Medulla oblongata (tissue), 1 donor: ENCODE measurements at regions not wholly inside any gene's neighbourhood (a gene's known extent, or its start where the extent isn't known, plus 50 kb on each side); places are given as distances from the start of the nearest gene placed in this dataset.
"Not testable (repeated sequence)": the region's sequence is repeated elsewhere in the genome, so short reads cannot be mapped to it uniquely, and the experiment has no call there.

Experiments
- DNase-seq: peaks from one replicate; pipeline ENCODE4 v3.0.0-alpha.2; 2015; ENCODE audit errors: extremely low spot score

- no peak for DNase-seq
These were observed 224.2 kb upstream of the IRS2 start for GRCh38 chr13:110010404-110011138.

- DNase-seq = no peak
These were observed 222.4 kb upstream of the IRS2 start for GRCh38 chr13:110008816-110009215.

- DNase-seq = no peak
These were observed 219.9 kb upstream of the IRS2 start for GRCh38 chr13:110006304-110006703.

- DNase-seq = no peak
These were observed 219.2 kb upstream of the IRS2 start for GRCh38 chr13:110005563-110005962.

GRCh38 chr13:110004814-110005213 lies 218.4 kb upstream of the IRS2 start:
- DNase-seq = no peak

- DNase-seq = no peak
These were observed 215.4 kb upstream of the IRS2 start for GRCh38 chr13:110001670-110002275.

- no peak for DNase-seq
These were observed 214.4 kb upstream of the IRS2 start for GRCh38 chr13:110000534-110001345.

- no peak for DNase-seq
These were observed 213.5 kb upstream of the IRS2 start for GRCh38 chr13:109999659-110000533.

- DNase-seq = peak; percentile 13
These were observed 212.5 kb upstream of the IRS2 start for GRCh38 chr13:109998684-109999533.

- no peak for DNase-seq
These were observed 211.7 kb upstream of the IRS2 start for GRCh38 chr13:109998037-109998436.

GRCh38 chr13:109997056-109997595 lies 210.7 kb upstream of the IRS2 start:
- DNase-seq = not testable (repeated sequence)

- DNase-seq = no peak
These were observed 210.1 kb upstream of the IRS2 start for GRCh38 chr13:109996404-109996960.

- no peak for DNase-seq
These were observed 209.2 kb upstream of the IRS2 start for GRCh38 chr13:109995578-109995977.

- DNase-seq = no peak
These were observed 203.9 kb upstream of the IRS2 start for GRCh38 chr13:109990296-109990695.

GRCh38 chr13:109989686-109990085 lies 203.3 kb upstream of the IRS2 start:
- no peak for DNase-seq

GRCh38 chr13:109989155-109989554 lies 202.8 kb upstream of the IRS2 start:
- no peak for DNase-seq

GRCh38 chr13:109986851-109987250 lies 200.5 kb upstream of the IRS2 start:
- no peak for DNase-seq

- no peak for DNase-seq
These were observed 199.6 kb upstream of the IRS2 start for GRCh38 chr13:109985871-109986450.

- peak; percentile 26 for DNase-seq
These were observed 197.1 kb upstream of the IRS2 start for GRCh38 chr13:109983447-109983846.

GRCh38 chr13:109981000-109981399 lies 194.6 kb upstream of the IRS2 start:
- DNase-seq = no peak
